NCI-H2171 treated with DMSO at 0.1 percent for 48 hours (cell line): ENCODE measurements at regions not wholly inside any gene's neighbourhood (a gene's known extent, or its start where the extent isn't known, plus 50 kb on each side); places are given as distances from the start of the nearest gene placed in this dataset.

Source experiments
- DNase-seq: peaks from one replicate; lab custom pipeline; 2025; lab: John Stamatoyannopoulos, UW

- DNase-seq, result no peak
These were observed 1292.1 kb upstream of the PIK3C3 start for GRCh38 chr18:40662898-40663437.

GRCh38 chr18:40653682-40654081 lies 1301.4 kb upstream of the PIK3C3 start:
- no peak for DNase-seq

GRCh38 chr18:40652321-40652720 lies 1302.7 kb upstream of the PIK3C3 start:
- no peak for DNase-seq

- DNase-seq, result no peak
These were observed 1303.9 kb upstream of the PIK3C3 start for GRCh38 chr18:40651163-40651562.

GRCh38 chr18:40642692-40643229 lies 1312.3 kb upstream of the PIK3C3 start:
- no peak for DNase-seq

GRCh38 chr18:40631319-40631718 lies 1323.7 kb upstream of the PIK3C3 start:
- no peak for DNase-seq

- no peak for DNase-seq
These were observed 1324.5 kb upstream of the PIK3C3 start for GRCh38 chr18:40630496-40630895.

- DNase-seq, result no peak
These were observed 1330.1 kb upstream of the PIK3C3 start for GRCh38 chr18:40624959-40625358.

GRCh38 chr18:40613721-40614120 lies 1341.3 kb upstream of the PIK3C3 start:
- no peak for DNase-seq

GRCh38 chr18:40612356-40612755 lies 1342.7 kb upstream of the PIK3C3 start:
- DNase-seq, result peak; percentile 84

GRCh38 chr18:40608226-40608625 lies 1346.8 kb upstream of the PIK3C3 start:
- no peak for DNase-seq

- DNase-seq, result no peak
These were observed 1347.4 kb upstream of the PIK3C3 start for GRCh38 chr18:40607542-40608148.

GRCh38 chr18:40606996-40607395 lies 1348.0 kb upstream of the PIK3C3 start:
- DNase-seq, result no peak

- DNase-seq, result no peak
These were observed 1371.4 kb upstream of the PIK3C3 start for GRCh38 chr18:40583671-40584070.

GRCh38 chr18:40582105-40582504 lies 1372.9 kb upstream of the PIK3C3 start:
- DNase-seq, result no peak

- no peak for DNase-seq
These were observed 1377.1 kb upstream of the PIK3C3 start for GRCh38 chr18:40577981-40578365.

- DNase-seq, result no peak
These were observed 1377.6 kb upstream of the PIK3C3 start for GRCh38 chr18:40577239-40577980.

- DNase-seq, result peak; percentile 14
These were observed 1378.4 kb upstream of the PIK3C3 start for GRCh38 chr18:40576507-40577115.

- no peak for DNase-seq
These were observed 1384.4 kb upstream of the PIK3C3 start for GRCh38 chr18:40570615-40571014.

- DNase-seq, result no peak
These were observed 1385.4 kb upstream of the PIK3C3 start for GRCh38 chr18:40569605-40570004.

GRCh38 chr18:40566510-40566844 lies 1388.6 kb upstream of the PIK3C3 start:
- no peak for DNase-seq

- DNase-seq, result no peak
These were observed 1389.1 kb upstream of the PIK3C3 start for GRCh38 chr18:40565805-40566509.
